Activated T-helper 1 cell treated with Interleukin-2 at 50 U/mL for 16 hours (primary cell): ENCODE measurements at regions not wholly inside any gene's neighbourhood (a gene's known extent, or its start where the extent isn't known, plus 50 kb on each side); places are given as distances from the start of the nearest gene placed in this dataset.
A peak's percentile ranks its signal among the peaks of the same experiment; 100 is the strongest.
"Not testable (repeated sequence)": the region's sequence is repeated elsewhere in the genome, so short reads cannot be mapped to it uniquely, and the experiment has no call there.

Experiments used
- DNase-seq: peaks from one replicate; pipeline ENCODE4 v3.0.0-alpha.2; 2020; ENCODE audit warnings: low read depth

DNA sequence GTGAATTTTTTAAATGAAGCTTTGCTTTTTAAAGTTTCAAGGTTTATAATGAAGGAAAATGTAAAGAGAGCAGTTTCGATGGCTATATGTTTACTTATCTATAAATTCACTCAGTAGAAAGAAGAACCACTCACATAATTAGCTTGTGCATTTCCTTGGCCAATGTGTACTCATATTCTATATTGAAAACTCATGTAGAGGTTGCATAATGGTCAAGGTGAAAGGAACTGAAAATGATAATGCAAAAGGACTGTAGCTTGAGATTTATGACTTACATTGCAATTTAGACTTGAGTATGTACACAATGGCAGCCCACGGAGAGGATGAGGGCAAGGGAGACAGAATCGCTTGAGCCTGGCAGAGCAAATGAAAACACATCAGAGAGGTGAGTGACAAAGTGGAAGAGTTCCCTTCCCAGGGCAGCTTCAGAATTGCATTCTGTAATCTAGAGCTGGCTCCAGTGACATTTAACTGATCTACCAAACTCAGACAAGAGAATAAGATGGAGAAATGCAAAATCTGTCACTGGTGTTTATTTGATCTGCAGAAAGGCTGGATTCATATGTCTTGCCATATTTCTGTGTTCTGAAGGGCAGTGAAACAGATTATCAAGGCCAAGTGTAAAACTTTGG, 191.8 kb downstream of the TMEM200A start:
- no peak for DNase-seq

GRCh38 chr6:130558131-130558530, 192.3 kb downstream of the TMEM200A start:
- no peak for DNase-seq

DNA sequence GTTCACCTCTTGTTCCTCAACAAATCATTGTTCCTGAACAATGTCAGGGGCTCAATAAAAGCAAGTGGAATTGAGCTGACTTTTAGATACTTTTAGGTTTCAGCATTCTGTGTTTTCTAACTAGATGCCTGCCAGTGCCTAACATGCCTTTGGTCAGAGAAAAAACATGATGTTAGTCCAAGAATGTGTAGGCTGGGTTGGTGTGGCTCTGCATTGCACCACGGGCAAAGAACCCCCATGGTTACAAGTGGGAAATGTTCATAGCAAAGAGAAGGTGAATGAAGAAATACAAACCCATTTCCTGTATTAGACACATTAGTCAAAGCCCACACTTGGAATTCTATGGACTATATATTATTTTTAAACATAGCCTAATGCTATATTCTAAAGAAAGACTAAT, 193.3 kb downstream of the TMEM200A start:
- no peak for DNase-seq

GRCh38 chr6:130560231-130560630, 194.4 kb downstream of the TMEM200A start:
- no peak for DNase-seq

GRCh38 chr6:130561159-130561558, 195.3 kb downstream of the TMEM200A start:
- not testable (repeated sequence) for DNase-seq

GRCh38 chr6:130565696-130566095, 199.9 kb downstream of the TMEM200A start:
- no peak for DNase-seq

DNA sequence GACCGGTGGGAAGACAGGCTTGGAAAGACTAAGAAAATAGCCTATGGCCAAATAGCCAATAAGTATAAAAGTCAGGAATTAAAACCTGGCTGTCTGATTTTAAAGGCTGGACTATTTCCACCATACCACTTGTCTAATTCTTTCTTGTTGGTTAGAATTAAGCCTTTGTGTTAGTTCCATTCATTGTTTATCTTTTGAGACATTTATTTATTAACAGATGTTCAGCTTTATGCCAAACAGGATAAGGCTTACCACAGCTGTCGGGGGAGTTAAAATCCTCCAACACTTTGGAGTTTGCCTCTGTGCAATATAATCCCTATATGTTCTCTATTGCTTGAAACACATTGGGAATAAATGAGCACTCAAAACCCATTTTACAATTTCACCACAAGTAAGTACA, 208.3 kb downstream of the TMEM200A start:
- no peak for DNase-seq

DNA sequence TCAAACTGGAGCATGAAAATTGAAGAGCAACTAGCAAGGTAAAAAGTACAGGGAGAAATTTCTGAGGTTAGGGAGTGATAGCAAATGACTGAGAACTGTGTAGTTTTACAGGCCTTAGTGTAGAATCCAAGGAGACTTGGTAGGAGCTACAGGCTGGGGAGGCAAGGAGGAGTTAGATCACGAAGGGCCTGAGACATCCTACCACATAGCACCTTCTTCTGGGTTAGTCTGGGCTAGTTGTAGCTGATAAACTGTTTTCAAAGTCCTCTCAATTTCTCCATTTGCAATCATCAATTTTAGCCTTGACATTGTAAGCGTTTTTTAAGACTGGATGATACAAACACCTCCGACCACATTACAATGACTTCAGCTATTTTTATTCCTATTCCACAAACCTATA, 209.7 kb downstream of the TMEM200A start:
- no peak for DNase-seq

- peak; percentile 15 for DNase-seq
Observed at GRCh38 chr6:130575971-130576370, 210.2 kb downstream of the TMEM200A start.

DNA sequence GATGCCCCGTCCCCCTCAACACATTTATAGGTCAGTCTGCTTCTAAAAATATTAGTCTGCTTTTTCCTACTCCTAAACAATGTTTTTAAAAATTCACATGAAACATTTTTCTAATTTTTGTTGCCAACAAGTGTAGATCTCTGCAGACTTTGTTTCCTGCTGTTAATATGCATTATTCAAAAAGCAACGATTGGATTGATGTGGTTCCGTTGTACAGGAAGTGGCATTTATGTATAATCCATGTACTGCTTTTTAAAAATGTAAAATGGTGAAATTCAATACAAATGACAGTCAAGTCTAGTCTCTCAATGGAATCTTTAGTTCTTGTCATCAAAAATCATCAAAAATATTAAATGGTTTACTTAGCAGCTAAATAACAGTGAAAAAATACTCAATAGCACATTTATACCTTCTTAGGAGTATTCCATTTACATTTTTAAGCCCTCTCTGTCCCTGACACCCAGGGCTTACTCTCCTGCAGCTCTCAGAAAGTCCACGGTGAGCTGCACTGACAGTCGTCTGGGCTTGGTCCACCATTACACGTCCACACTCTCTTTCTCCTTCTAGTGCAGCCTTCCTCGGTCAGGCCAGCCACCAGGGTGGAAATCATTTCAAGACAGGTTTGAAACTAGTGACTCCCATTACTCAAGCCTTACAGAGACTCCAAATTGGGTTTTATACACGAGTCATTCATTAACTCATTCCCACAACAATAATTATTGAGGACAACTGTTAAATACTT, 211.5 kb downstream of the TMEM200A start:
- DNase-seq: no peak

GRCh38 chr6:130578713-130579112, 212.9 kb downstream of the TMEM200A start:
- DNase-seq: no peak

GRCh38 chr6:130583268-130583667, 217.5 kb downstream of the TMEM200A start:
- no peak for DNase-seq

DNA sequence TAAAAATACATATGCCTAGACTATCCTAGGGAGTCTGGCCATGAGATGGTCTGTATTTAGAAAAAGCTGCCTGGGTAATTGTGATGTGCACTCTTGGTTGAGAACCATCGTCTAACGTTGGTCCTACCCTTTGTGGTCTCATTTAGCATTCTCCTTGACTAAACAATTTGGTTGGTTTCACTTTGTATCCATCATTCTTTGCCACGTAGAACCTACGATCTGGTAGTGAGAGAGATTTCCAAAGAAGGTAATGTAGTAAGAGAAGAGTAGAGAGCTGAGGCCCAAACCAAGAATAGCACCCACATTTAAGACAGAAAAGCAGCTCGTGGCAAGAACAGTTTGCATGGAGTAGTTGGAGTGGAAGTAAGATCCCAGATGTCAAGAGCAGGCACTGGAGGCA, 219.8 kb downstream of the TMEM200A start:
- DNase-seq: no peak

- no peak for DNase-seq
Observed at GRCh38 chr6:130587778-130588520, 222.1 kb downstream of the TMEM200A start.

DNA sequence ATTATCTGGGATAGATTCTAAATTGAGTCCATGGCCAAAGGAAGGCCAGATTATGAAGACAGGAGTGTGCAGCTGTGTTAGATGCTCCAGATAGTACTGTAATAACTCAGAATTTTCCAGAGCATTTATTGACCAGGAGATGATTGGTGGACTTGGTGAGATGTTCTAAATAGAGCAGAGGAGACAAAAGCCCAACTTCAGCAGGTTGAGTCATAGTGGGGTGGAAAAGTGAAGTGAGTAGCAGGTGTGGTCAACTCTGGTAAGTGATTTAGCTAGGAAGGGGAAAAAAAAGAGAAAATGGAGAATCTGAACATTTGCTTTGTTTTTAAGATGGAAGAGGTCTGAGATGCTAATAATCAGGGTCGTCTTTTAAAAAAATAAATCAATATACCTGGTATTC, 227.4 kb downstream of the TMEM200A start:
- no peak for DNase-seq

- no peak for DNase-seq
Observed at GRCh38 chr6:130593948-130594347, 228.1 kb downstream of the TMEM200A start.

- DNase-seq: no peak
Observed at GRCh38 chr6:130598021-130598989, 228.9 kb upstream of the SMLR1 start.

DNA sequence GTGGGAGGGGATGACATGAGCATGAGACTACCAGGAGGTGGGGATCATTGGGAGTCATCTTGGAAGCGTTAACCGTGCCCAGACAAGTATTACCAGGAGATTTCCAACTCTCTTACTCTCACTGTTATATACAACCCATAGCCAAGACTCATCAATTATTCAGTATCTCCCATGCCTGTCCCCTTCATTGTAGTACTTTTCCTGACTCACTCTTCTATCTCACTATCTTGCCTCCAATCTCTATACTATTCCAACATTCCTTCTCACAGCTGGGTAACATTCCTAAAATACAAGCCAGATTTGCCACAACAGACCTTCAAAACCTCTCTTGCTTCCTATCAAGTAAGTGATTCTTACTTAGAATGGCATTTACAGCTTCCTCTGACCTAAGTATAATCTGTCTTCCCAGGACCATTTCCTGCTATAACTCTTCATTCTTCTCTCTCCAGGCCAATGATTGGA, 226.3 kb upstream of the SMLR1 start:
- DNase-seq: no peak

DNA sequence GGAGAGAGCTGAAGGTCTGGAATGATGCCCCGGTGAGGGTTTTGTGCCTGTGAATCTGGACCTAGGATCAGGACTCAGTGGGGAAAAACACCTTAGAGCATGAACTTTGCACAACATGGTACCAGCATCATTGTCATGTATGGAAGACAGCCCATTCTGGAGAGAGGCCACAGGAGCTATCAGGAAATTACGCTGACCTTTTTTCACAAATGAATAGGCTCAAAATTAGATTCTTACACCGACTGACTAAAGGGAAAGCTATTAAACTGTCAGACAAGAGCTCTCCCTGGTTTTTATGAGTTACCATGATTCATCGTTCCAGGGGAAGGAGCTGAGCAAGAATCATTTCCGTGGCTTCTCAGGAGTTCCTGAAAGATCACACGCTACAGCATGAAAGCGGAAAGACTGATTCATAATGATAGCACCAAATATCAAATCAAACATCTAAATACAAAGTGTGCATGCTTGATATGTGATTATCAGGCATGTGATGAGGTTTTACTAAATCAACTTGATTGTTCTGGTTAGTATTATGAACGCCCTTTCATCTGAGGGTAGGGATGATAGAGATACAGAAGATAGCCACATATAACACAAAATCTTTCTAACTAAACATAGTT, 224.9 kb upstream of the SMLR1 start:
- DNase-seq: no peak

DNA sequence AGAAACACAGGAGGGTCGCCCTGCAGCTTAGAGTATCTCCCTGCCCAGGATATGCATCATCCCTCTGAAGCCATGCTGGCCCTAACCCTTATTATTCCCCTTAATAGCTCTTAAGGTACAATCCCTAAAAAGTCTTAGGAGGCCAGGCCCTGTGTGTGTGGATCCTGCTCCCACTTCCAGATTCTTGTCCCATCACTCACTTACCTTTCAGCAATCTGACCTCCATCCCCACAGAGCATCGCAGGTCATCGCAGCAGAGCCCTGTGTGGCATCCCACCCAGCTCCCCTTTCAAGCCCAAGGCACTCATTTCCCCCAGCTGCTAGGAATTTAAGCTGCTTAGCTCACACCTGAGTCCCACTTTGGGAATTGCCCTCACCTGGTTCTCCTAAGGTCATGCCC, 223.8 kb upstream of the SMLR1 start:
- DNase-seq: no peak

- DNase-seq: no peak
Observed at GRCh38 chr6:130604841-130605399, 222.3 kb upstream of the SMLR1 start.
